H1 (cell line): ENCODE measurements at regions not wholly inside any gene's neighbourhood (a gene's known extent, or its start where the extent isn't known, plus 50 kb on each side); places are given as distances from the start of the nearest gene placed in this dataset.

ENCODE experiments used
- CTCF ChIA-PET: fragments of 300-600 bp; sonication (Branson Sonifier 250); formaldehyde crosslinking; loops from one replicate; lab custom pipeline; 2021; ENCODE audit not compliant: partially characterized antibody; lab: Charles Lee
- POLR2A ChIA-PET: fragments of 300-600 bp; sonication (Branson Sonifier 250); formaldehyde crosslinking; loops from one replicate; lab custom pipeline; 2021; ENCODE audit warnings: inconsistent platforms; ENCODE audit not compliant: partially characterized antibody; lab: Charles Lee
- DNase-seq, 2 experiments: peaks; one replicate each; pipeline versions ENCODE4 v3.0.0 to v3.0.0-alpha.2; 2010 to 2022; ENCODE audit warnings: low spot score in 2 of 2, low read depth in 1 of 2, mixed read lengths in 1 of 2
- FAIRE-seq: peaks from 2 replicates; lab custom pipeline; 2011; peaks lifted over from hg19 to GRCh38; lab: Jason Lieb, UNC
- H2AFZ ChIP-seq: 2 replicates; pipeline ENCODE4 v1.8.1; 2012; ENCODE audit warnings: low read length, inconsistent platforms
- H2AK5ac ChIP-seq: 2 replicates; pipeline ENCODE4 v1.6.1; 2013; ENCODE audit warnings: low read depth, low read length
- H2BK120ac ChIP-seq: replicated peaks from 2 replicates; pipeline ENCODE3; 2013; ENCODE audit warnings: low read depth, low read length, inconsistent platforms
- H2BK12ac ChIP-seq: 2 replicates; pipeline ENCODE4 v1.6.1; 2013; ENCODE audit warnings: low read depth, low read length
- H2BK15ac ChIP-seq: 2 replicates; pipeline ENCODE4 v1.6.1; 2013; ENCODE audit warnings: low read length
- H2BK20ac ChIP-seq: 2 replicates; pipeline ENCODE4 v1.6.1; 2013; ENCODE audit warnings: low read length
- H2BK5ac ChIP-seq: 2 replicates; pipeline ENCODE4 v1.6.1; 2013; ENCODE audit warnings: low read depth, low read length
- H3K14ac ChIP-seq: 2 replicates; pipeline ENCODE4 v1.6.1; 2013; ENCODE audit warnings: inconsistent platforms; ENCODE audit not compliant: insufficient read length
- H3K18ac ChIP-seq: 2 replicates; pipeline ENCODE4 v1.6.1; 2013; ENCODE audit warnings: low read length; ENCODE audit errors: extremely low read depth
- H3K23ac ChIP-seq: 2 replicates; pipeline ENCODE4 v1.6.1; 2013; ENCODE audit warnings: inconsistent platforms; ENCODE audit not compliant: insufficient read length
- H3K23me2 ChIP-seq: 2 replicates; pipeline ENCODE4 v1.6.1; 2013; ENCODE audit warnings: low read depth, low read length
- H3K27ac ChIP-seq: 2 replicates; pipeline ENCODE4 v1.6.1; 2011; ENCODE audit warnings: low read depth, low read length, inconsistent platforms
- H3K27me3 ChIP-seq, 4 experiments: replicated peaks in 1 of 4; 1 replicate in 1 of 4; 2 replicates in 3 of 4; pipeline versions ENCODE4 v1.6.1 to v1.8.1; 2011 to 2013; ENCODE audit warnings: low read length in 3 of 4, mild to moderate bottlenecking in 3 of 4, inconsistent platforms in 2 of 4, mixed read lengths in 2 of 4, moderate library complexity in 1 of 4; ENCODE audit not compliant: control insufficient read depth in 3 of 4, insufficient read depth in 3 of 4; ENCODE audit errors: extremely low read depth in 1 of 4
- H3K36me3 ChIP-seq, 4 experiments: 2 replicates each; pipeline versions ENCODE4 v1.6.1 to v1.8.1; 2011 to 2013; ENCODE audit warnings: mild to moderate bottlenecking in 4 of 4, low read length in 3 of 4, moderate library complexity in 2 of 4, control low read depth in 1 of 4, inconsistent platforms in 1 of 4; ENCODE audit not compliant: insufficient read depth in 4 of 4, control insufficient read depth in 2 of 4
- H3K4ac ChIP-seq: replicated peaks from 2 replicates; pipeline ENCODE3; 2013; ENCODE audit warnings: low read length, low read depth, mixed read lengths, inconsistent platforms; ENCODE audit not compliant: insufficient read length
- H3K4me1 ChIP-seq, 4 experiments: replicated peaks in 1 of 4; 1 replicate in 1 of 4; 2 replicates in 3 of 4; pipeline versions ENCODE4 v1.6.1 to v1.8.1; 2011 to 2013; ENCODE audit warnings: low read length in 3 of 4, inconsistent platforms in 2 of 4, mixed read lengths in 1 of 4; ENCODE audit not compliant: insufficient read depth in 4 of 4, control insufficient read depth in 3 of 4
- H3K4me2 ChIP-seq, 2 experiments: 2 replicates each; pipeline versions ENCODE4 v1.6.1 to v1.8.1; 2011 to 2013; ENCODE audit warnings: low read depth in 2 of 2, low read length in 2 of 2, control low read depth in 1 of 2, inconsistent platforms in 1 of 2, mild to moderate bottlenecking in 1 of 2; ENCODE audit not compliant: insufficient read depth in 1 of 2
- H3K4me3 ChIP-seq, 4 experiments: fragments of 200-600, 300-600 bp in 1 of 4; sonication (generic), shearing (Covaris generic), sonication (Bioruptor Twin) in 1 of 4; 2 replicates each; pipeline versions ENCODE4 v1.5.1 to v1.8.1; 2011 to 2016; ENCODE audit warnings: low read length in 4 of 4, low read depth in 3 of 4, control low read depth in 2 of 4, inconsistent platforms in 2 of 4, mild to moderate bottlenecking in 2 of 4, mixed read lengths in 1 of 4, moderate library complexity in 1 of 4; ENCODE audit not compliant: insufficient read depth in 2 of 4; ENCODE audit errors: extremely low read depth in 1 of 4
- H3K56ac ChIP-seq: replicated peaks from 2 replicates; pipeline ENCODE3; 2013; ENCODE audit warnings: low read depth, mild to moderate bottlenecking, mixed read lengths, low read length, inconsistent platforms; ENCODE audit not compliant: insufficient read length
- H3K79me1 ChIP-seq: 2 replicates; pipeline ENCODE4 v1.6.1; 2013; ENCODE audit warnings: low read depth, low read length, control low read depth
- H3K79me2 ChIP-seq, 2 experiments: 2 replicates each; pipeline versions ENCODE4 v1.6.1 to v1.8.1; 2012 to 2013; ENCODE audit warnings: low read length in 2 of 2, mild to moderate bottlenecking in 2 of 2, inconsistent platforms in 1 of 2; ENCODE audit not compliant: insufficient read depth in 2 of 2, control insufficient read depth in 1 of 2
- H3K9ac ChIP-seq, 4 experiments: replicated peaks in 1 of 4; 1 replicate in 1 of 4; 2 replicates in 3 of 4; pipeline versions ENCODE4 v1.6.1 to v1.8.1; 2011 to 2013; ENCODE audit warnings: low read depth in 3 of 4, low read length in 3 of 4, control low read depth in 2 of 4, mild to moderate bottlenecking in 2 of 4, moderate library complexity in 2 of 4, inconsistent platforms in 1 of 4; ENCODE audit errors: extremely low read depth in 1 of 4
- H3K9me3 ChIP-seq, 2 experiments: 2 replicates each; pipeline versions ENCODE4 v1.6.1 to v1.8.1; 2012 to 2013; ENCODE audit warnings: mild to moderate bottlenecking in 2 of 2, moderate library complexity in 2 of 2, control low read depth in 1 of 2, inconsistent platforms in 1 of 2, low read depth in 1 of 2, low read length in 1 of 2, mixed read lengths in 1 of 2; ENCODE audit not compliant: insufficient read depth in 2 of 2
- H4K20me1 ChIP-seq, 2 experiments: replicated peaks in 1 of 2; 2 replicates each; pipeline versions ENCODE3 to v1.8.1; 2011 to 2013; ENCODE audit warnings: inconsistent platforms in 2 of 2, low read length in 2 of 2, mild to moderate bottlenecking in 1 of 2; ENCODE audit not compliant: insufficient read depth in 2 of 2, control insufficient read depth in 1 of 2
- H4K5ac ChIP-seq: 2 replicates; pipeline ENCODE4 v1.6.1; 2013; ENCODE audit warnings: low read length, low read depth, mixed read lengths, inconsistent platforms; ENCODE audit not compliant: insufficient read length
- H4K8ac ChIP-seq: 2 replicates; pipeline ENCODE4 v1.8.0; 2013; ENCODE audit warnings: mild to moderate bottlenecking, moderate library complexity, low read length, inconsistent platforms; ENCODE audit not compliant: insufficient read depth; ENCODE audit errors: extremely low read depth
- H4K91ac ChIP-seq: replicated peaks from 2 replicates; pipeline ENCODE3; 2013; ENCODE audit warnings: low read length, mixed read lengths, inconsistent platforms; ENCODE audit not compliant: insufficient read length
- BRCA1 ChIP-seq: IDR thresholded peaks from 2 replicates; pipeline ENCODE4 v1.6.1; 2012; ENCODE audit warnings: low read depth, low read length, improper control_type of control experiment
- CTBP2 ChIP-seq: IDR thresholded peaks from 2 replicates; pipeline ENCODE4 v1.7.0; 2011; ENCODE audit warnings: borderline replicate concordance, mild to moderate bottlenecking, moderate library complexity, mixed read lengths, low read length; ENCODE audit not compliant: insufficient read depth, insufficient read length
- EZH2 ChIP-seq: fragments of 200-600 bp; sonication (generic); IDR thresholded peaks from 2 replicates; pipeline ENCODE4 v1.7.1; 2012; ENCODE audit warnings: low read depth, mild to moderate bottlenecking, moderate library complexity, low read length, inconsistent platforms; ENCODE audit not compliant: severe bottlenecking
- GABPA ChIP-seq: IDR thresholded peaks from 2 replicates; pipeline ENCODE4 v1.6.1; 2011; ENCODE audit warnings: mild to moderate bottlenecking, low read length, moderate library complexity, borderline replicate concordance; ENCODE audit not compliant: insufficient read depth
- JUND ChIP-seq: IDR thresholded peaks from 2 replicates; pipeline ENCODE4 v1.6.1; 2011; ENCODE audit warnings: mild to moderate bottlenecking, improper control_type of control experiment, low read length
- MAFK ChIP-seq: IDR thresholded peaks from 2 replicates; pipeline ENCODE4 v1.6.1; 2012; ENCODE audit warnings: low read depth, mild to moderate bottlenecking, improper control_type of control experiment, low read length
- POU5F1 ChIP-seq: IDR thresholded peaks from 2 replicates; pipeline ENCODE4 v1.6.1; 2011; ENCODE audit warnings: low read depth, mild to moderate bottlenecking, low read length, moderate library complexity
- RFX5 ChIP-seq: IDR thresholded peaks from 2 replicates; pipeline ENCODE4 v1.6.1; 2011; ENCODE audit warnings: low read depth, low read length, improper control_type of control experiment, borderline replicate concordance
- SIX5 ChIP-seq: IDR thresholded peaks from 2 replicates; pipeline ENCODE4 v1.6.1; 2011; ENCODE audit warnings: mild to moderate bottlenecking, low read depth, low read length
- WGBS, 2 experiments: shearing (Covaris generic) in 1 of 2; methylation state at CpG; one replicate each; pipeline versions ENCODE4 v1.1.6 to v1.1.7; 2013 to 2015; ENCODE audit warnings: low lambda C conversion rate in 2 of 2, mixed read lengths in 2 of 2, inconsistent platforms in 1 of 2, low coverage in 1 of 2, missing lambda C conversion rate in 1 of 2; ENCODE audit not compliant: insufficient replicate concordance in 2 of 2, insufficient coverage in 1 of 2, insufficient read length in 1 of 2; ENCODE audit errors: extremely low coverage in 1 of 2, missing lambda C conversion rate in 1 of 2; 5-methylcytosine and 5-hydroxymethylcytosine counted together
- TF ChIP-seq, protein P1 (sequence below): IDR thresholded peaks from 2 replicates; pipeline ENCODE4 v1.6.1; 2011; ENCODE audit warnings: low read depth, mild to moderate bottlenecking, low read length; ENCODE audit not compliant: insufficient read depth

DNA sequence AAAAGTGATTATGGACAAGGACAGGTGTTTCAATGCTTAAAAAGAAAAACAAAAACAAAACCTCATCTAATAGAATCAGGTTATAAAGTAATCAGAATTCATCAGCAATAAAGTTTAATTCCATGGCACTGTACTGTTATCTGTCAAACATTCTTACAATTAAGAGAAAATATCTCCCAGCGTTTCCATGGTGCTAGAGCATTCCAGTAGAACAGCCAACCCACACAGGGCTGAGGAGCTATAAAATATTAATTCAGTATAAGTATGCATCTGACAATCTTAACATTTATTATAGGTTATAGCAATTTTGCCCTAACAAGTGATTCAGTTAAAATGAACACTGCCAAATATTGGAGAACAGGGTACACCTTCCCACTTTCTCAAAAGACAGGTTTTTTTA lies 128.7 kb upstream of the DEPDC1 start:
- 100% methylated on average over 1 of the region's 1 CpG; no CpG with 5 or more reads in 1 of the 2 experiments for WGBS, 2 experiments

More for the DNA sequence above, 128.7 kb upstream of the DEPDC1 start:
- H2BK12ac ChIP-seq = no peak overlapping the region
- H4K91ac ChIP-seq = no peak overlapping the region
- H3K9ac ChIP-seq = no peak overlapping the region
- H3K27ac ChIP-seq = no peak overlapping the region
- H3K27me3 ChIP-seq = no peaks in the 10 kb centered on the region
- no peaks in the 10 kb centered on the region; a peak in 1 of 7 replicates for H3K4me1 ChIP-seq
- H3K4ac ChIP-seq = no peak overlapping the region
- no peak overlapping the region for H4K5ac ChIP-seq
- no peak overlapping the region for H3K23ac ChIP-seq
- CTCF ChIA-PET = no interaction called here
- peaks cover 9% of the 10 kb centered on the region in 2 experiments for H3K9me3 ChIP-seq
- H4K20me1 ChIP-seq = no peaks in the 10 kb centered on the region
- no peak overlapping the region for H2BK5ac ChIP-seq
- H3K4me3 ChIP-seq = no peak overlapping the region
- POLR2A ChIA-PET = no interaction called here
- H2AFZ ChIP-seq = no peak overlapping the region
- no peak overlapping the region for H3K14ac ChIP-seq
- FAIRE-seq = no peak
- no peak overlapping the region for H3K56ac ChIP-seq
- H2BK120ac ChIP-seq = no peak overlapping the region
- H3K18ac ChIP-seq = no peak overlapping the region
- H3K79me1 ChIP-seq = no peaks in the 10 kb centered on the region
- no peak for TF ChIP-seq POU5F1
- TF ChIP-seq GABPA = no peak
- TF ChIP-seq RFX5 = no peak
- TF ChIP-seq SIX5 = no peak
- no peak for TF ChIP-seq JUND
- no peak for TF ChIP-seq BRCA1
- TF ChIP-seq, protein P1, sequence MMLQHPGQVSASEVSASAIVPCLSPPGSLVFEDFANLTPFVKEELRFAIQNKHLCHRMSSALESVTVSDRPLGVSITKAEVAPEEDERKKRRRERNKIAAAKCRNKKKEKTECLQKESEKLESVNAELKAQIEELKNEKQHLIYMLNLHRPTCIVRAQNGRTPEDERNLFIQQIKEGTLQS = no peak
- TF ChIP-seq CTBP2 = no peak
- no peak for TF ChIP-seq MAFK
- no peak for TF ChIP-seq EZH2
- TF ChIP-seq, all 59 proteins: peak for 0
- Histone ChIP-seq H3K79me2 (no peaks in the 10 kb centered on the region), H4K8ac (no peak overlapping the region), H3K23me2 (no peaks in the 10 kb centered on the region), H3K4me2 (no peak overlapping the region), H2AK5ac (no peak overlapping the region), H2BK20ac (no peak overlapping the region), H2BK15ac (no peak overlapping the region), H3K36me3 (no peaks in the 10 kb centered on the region)
- DNase-seq = no peak
